H1 (cell line): ENCODE measurements at regions not wholly inside any gene's neighbourhood (a gene's known extent, or its start where the extent isn't known, plus 50 kb on each side); places are given as distances from the start of the nearest gene placed in this dataset.

Source experiments
- CTCF ChIA-PET: fragments of 300-600 bp; sonication (Branson Sonifier 250); formaldehyde crosslinking; loops from one replicate; lab custom pipeline; 2021; ENCODE audit not compliant: partially characterized antibody; lab: Charles Lee
- POLR2A ChIA-PET: fragments of 300-600 bp; sonication (Branson Sonifier 250); formaldehyde crosslinking; loops from one replicate; lab custom pipeline; 2021; ENCODE audit warnings: inconsistent platforms; ENCODE audit not compliant: partially characterized antibody; lab: Charles Lee
- DNase-seq, 2 experiments: peaks; one replicate each; pipeline versions ENCODE4 v3.0.0 to v3.0.0-alpha.2; 2010 to 2022; ENCODE audit warnings: low spot score in 2 of 2, low read depth in 1 of 2, mixed read lengths in 1 of 2
- FAIRE-seq: peaks from 2 replicates; lab custom pipeline; 2011; peaks lifted over from hg19 to GRCh38; lab: Jason Lieb, UNC
- H2AFZ ChIP-seq: 2 replicates; pipeline ENCODE4 v1.8.1; 2012; ENCODE audit warnings: low read length, inconsistent platforms
- H2AK5ac ChIP-seq: 2 replicates; pipeline ENCODE4 v1.6.1; 2013; ENCODE audit warnings: low read depth, low read length
- H2BK120ac ChIP-seq: replicated peaks from 2 replicates; pipeline ENCODE3; 2013; ENCODE audit warnings: low read depth, low read length, inconsistent platforms
- H2BK12ac ChIP-seq: 2 replicates; pipeline ENCODE4 v1.6.1; 2013; ENCODE audit warnings: low read depth, low read length
- H2BK15ac ChIP-seq: 2 replicates; pipeline ENCODE4 v1.6.1; 2013; ENCODE audit warnings: low read length
- H2BK20ac ChIP-seq: 2 replicates; pipeline ENCODE4 v1.6.1; 2013; ENCODE audit warnings: low read length
- H2BK5ac ChIP-seq: 2 replicates; pipeline ENCODE4 v1.6.1; 2013; ENCODE audit warnings: low read depth, low read length
- H3K14ac ChIP-seq: 2 replicates; pipeline ENCODE4 v1.6.1; 2013; ENCODE audit warnings: inconsistent platforms; ENCODE audit not compliant: insufficient read length
- H3K18ac ChIP-seq: 2 replicates; pipeline ENCODE4 v1.6.1; 2013; ENCODE audit warnings: low read length; ENCODE audit errors: extremely low read depth
- H3K23ac ChIP-seq: 2 replicates; pipeline ENCODE4 v1.6.1; 2013; ENCODE audit warnings: inconsistent platforms; ENCODE audit not compliant: insufficient read length
- H3K23me2 ChIP-seq: 2 replicates; pipeline ENCODE4 v1.6.1; 2013; ENCODE audit warnings: low read depth, low read length
- H3K27ac ChIP-seq: 2 replicates; pipeline ENCODE4 v1.6.1; 2011; ENCODE audit warnings: low read depth, low read length, inconsistent platforms
- H3K27me3 ChIP-seq, 4 experiments: replicated peaks in 1 of 4; 1 replicate in 1 of 4; 2 replicates in 3 of 4; pipeline versions ENCODE4 v1.6.1 to v1.8.1; 2011 to 2013; ENCODE audit warnings: low read length in 3 of 4, mild to moderate bottlenecking in 3 of 4, inconsistent platforms in 2 of 4, mixed read lengths in 2 of 4, moderate library complexity in 1 of 4; ENCODE audit not compliant: control insufficient read depth in 3 of 4, insufficient read depth in 3 of 4; ENCODE audit errors: extremely low read depth in 1 of 4
- H3K36me3 ChIP-seq, 4 experiments: 2 replicates each; pipeline versions ENCODE4 v1.6.1 to v1.8.1; 2011 to 2013; ENCODE audit warnings: mild to moderate bottlenecking in 4 of 4, low read length in 3 of 4, moderate library complexity in 2 of 4, control low read depth in 1 of 4, inconsistent platforms in 1 of 4; ENCODE audit not compliant: insufficient read depth in 4 of 4, control insufficient read depth in 2 of 4
- H3K4ac ChIP-seq: replicated peaks from 2 replicates; pipeline ENCODE3; 2013; ENCODE audit warnings: low read length, low read depth, mixed read lengths, inconsistent platforms; ENCODE audit not compliant: insufficient read length
- H3K4me1 ChIP-seq, 4 experiments: replicated peaks in 1 of 4; 1 replicate in 1 of 4; 2 replicates in 3 of 4; pipeline versions ENCODE4 v1.6.1 to v1.8.1; 2011 to 2013; ENCODE audit warnings: low read length in 3 of 4, inconsistent platforms in 2 of 4, mixed read lengths in 1 of 4; ENCODE audit not compliant: insufficient read depth in 4 of 4, control insufficient read depth in 3 of 4
- H3K4me2 ChIP-seq, 2 experiments: 2 replicates each; pipeline versions ENCODE4 v1.6.1 to v1.8.1; 2011 to 2013; ENCODE audit warnings: low read depth in 2 of 2, low read length in 2 of 2, control low read depth in 1 of 2, inconsistent platforms in 1 of 2, mild to moderate bottlenecking in 1 of 2; ENCODE audit not compliant: insufficient read depth in 1 of 2
- H3K4me3 ChIP-seq, 4 experiments: fragments of 200-600, 300-600 bp in 1 of 4; sonication (generic), shearing (Covaris generic), sonication (Bioruptor Twin) in 1 of 4; 2 replicates each; pipeline versions ENCODE4 v1.5.1 to v1.8.1; 2011 to 2016; ENCODE audit warnings: low read length in 4 of 4, low read depth in 3 of 4, control low read depth in 2 of 4, inconsistent platforms in 2 of 4, mild to moderate bottlenecking in 2 of 4, mixed read lengths in 1 of 4, moderate library complexity in 1 of 4; ENCODE audit not compliant: insufficient read depth in 2 of 4; ENCODE audit errors: extremely low read depth in 1 of 4
- H3K56ac ChIP-seq: replicated peaks from 2 replicates; pipeline ENCODE3; 2013; ENCODE audit warnings: low read depth, mild to moderate bottlenecking, mixed read lengths, low read length, inconsistent platforms; ENCODE audit not compliant: insufficient read length
- H3K79me1 ChIP-seq: 2 replicates; pipeline ENCODE4 v1.6.1; 2013; ENCODE audit warnings: low read depth, low read length, control low read depth
- H3K79me2 ChIP-seq, 2 experiments: 2 replicates each; pipeline versions ENCODE4 v1.6.1 to v1.8.1; 2012 to 2013; ENCODE audit warnings: low read length in 2 of 2, mild to moderate bottlenecking in 2 of 2, inconsistent platforms in 1 of 2; ENCODE audit not compliant: insufficient read depth in 2 of 2, control insufficient read depth in 1 of 2
- H3K9ac ChIP-seq, 4 experiments: replicated peaks in 1 of 4; 1 replicate in 1 of 4; 2 replicates in 3 of 4; pipeline versions ENCODE4 v1.6.1 to v1.8.1; 2011 to 2013; ENCODE audit warnings: low read depth in 3 of 4, low read length in 3 of 4, control low read depth in 2 of 4, mild to moderate bottlenecking in 2 of 4, moderate library complexity in 2 of 4, inconsistent platforms in 1 of 4; ENCODE audit errors: extremely low read depth in 1 of 4
- H3K9me3 ChIP-seq, 2 experiments: 2 replicates each; pipeline versions ENCODE4 v1.6.1 to v1.8.1; 2012 to 2013; ENCODE audit warnings: mild to moderate bottlenecking in 2 of 2, moderate library complexity in 2 of 2, control low read depth in 1 of 2, inconsistent platforms in 1 of 2, low read depth in 1 of 2, low read length in 1 of 2, mixed read lengths in 1 of 2; ENCODE audit not compliant: insufficient read depth in 2 of 2
- H4K20me1 ChIP-seq, 2 experiments: replicated peaks in 1 of 2; 2 replicates each; pipeline versions ENCODE3 to v1.8.1; 2011 to 2013; ENCODE audit warnings: inconsistent platforms in 2 of 2, low read length in 2 of 2, mild to moderate bottlenecking in 1 of 2; ENCODE audit not compliant: insufficient read depth in 2 of 2, control insufficient read depth in 1 of 2
- H4K5ac ChIP-seq: 2 replicates; pipeline ENCODE4 v1.6.1; 2013; ENCODE audit warnings: low read length, low read depth, mixed read lengths, inconsistent platforms; ENCODE audit not compliant: insufficient read length
- H4K8ac ChIP-seq: 2 replicates; pipeline ENCODE4 v1.8.0; 2013; ENCODE audit warnings: mild to moderate bottlenecking, moderate library complexity, low read length, inconsistent platforms; ENCODE audit not compliant: insufficient read depth; ENCODE audit errors: extremely low read depth
- H4K91ac ChIP-seq: replicated peaks from 2 replicates; pipeline ENCODE3; 2013; ENCODE audit warnings: low read length, mixed read lengths, inconsistent platforms; ENCODE audit not compliant: insufficient read length
- CEBPB ChIP-seq: IDR thresholded peaks from 2 replicates; pipeline ENCODE4 v1.6.1; 2012; ENCODE audit warnings: low read depth, low read length
- FOSL1 ChIP-seq: IDR thresholded peaks from 2 replicates; pipeline ENCODE4 v1.6.1; 2011; ENCODE audit warnings: mild to moderate bottlenecking, low read depth, low read length, moderate library complexity; ENCODE audit not compliant: insufficient read depth
- JUN ChIP-seq: IDR thresholded peaks from 2 replicates; pipeline ENCODE4 v1.6.1; 2011; ENCODE audit warnings: low read depth, mild to moderate bottlenecking, improper control_type of control experiment, low read length
- KDM1A ChIP-seq: fragments of 200-600, 300-600 bp; sonication (generic); IDR thresholded peaks from 2 replicates; pipeline ENCODE4 v1.7.1; 2016; ENCODE audit warnings: mild to moderate bottlenecking, low read length, borderline replicate concordance
- NANOG ChIP-seq: IDR thresholded peaks from 2 replicates; pipeline ENCODE4 v1.6.1; 2011; ENCODE audit warnings: low read length, low read depth, mild to moderate bottlenecking, inconsistent platforms; ENCODE audit not compliant: insufficient read depth, poor library complexity, severe bottlenecking
- NRF1 ChIP-seq: IDR thresholded peaks from 2 replicates; pipeline ENCODE4 v1.6.1; 2011; ENCODE audit warnings: mild to moderate bottlenecking, low read depth, low read length, improper control_type of control experiment
- POLR2A ChIP-seq, 2 experiments: IDR thresholded peaks; 1 replicate in 1 of 2; 2 replicates in 1 of 2; pipeline ENCODE4 v1.6.1; 2011; ENCODE audit warnings: low read depth in 2 of 2, low read length in 2 of 2, mild to moderate bottlenecking in 2 of 2; ENCODE audit errors: control extremely low read depth in 1 of 2
- RAD21 ChIP-seq, 2 experiments: IDR thresholded peaks in 1 of 2; conservative IDR thresholded peaks in 1 of 2; 2 replicates each; pipeline ENCODE4 v1.6.1; 2011; ENCODE audit warnings: low read depth in 2 of 2, low read length in 2 of 2, improper control_type of control experiment in 1 of 2, inconsistent platforms in 1 of 2, mild to moderate bottlenecking in 1 of 2, moderate library complexity in 1 of 2
- SIX5 ChIP-seq: IDR thresholded peaks from 2 replicates; pipeline ENCODE4 v1.6.1; 2011; ENCODE audit warnings: mild to moderate bottlenecking, low read depth, low read length
- YY1 ChIP-seq: IDR thresholded peaks from 2 replicates; pipeline ENCODE4 v1.6.1; 2011; ENCODE audit warnings: low read depth, mild to moderate bottlenecking, low read length
- WGBS, 2 experiments: shearing (Covaris generic) in 1 of 2; methylation state at CpG; one replicate each; pipeline versions ENCODE4 v1.1.6 to v1.1.7; 2013 to 2015; ENCODE audit warnings: low lambda C conversion rate in 2 of 2, mixed read lengths in 2 of 2, inconsistent platforms in 1 of 2, low coverage in 1 of 2, missing lambda C conversion rate in 1 of 2; ENCODE audit not compliant: insufficient replicate concordance in 2 of 2, insufficient coverage in 1 of 2, insufficient read length in 1 of 2; ENCODE audit errors: extremely low coverage in 1 of 2, missing lambda C conversion rate in 1 of 2; 5-methylcytosine and 5-hydroxymethylcytosine counted together
- TF ChIP-seq, protein P1 (sequence below): IDR thresholded peaks from 2 replicates; pipeline ENCODE4 v1.6.1; 2012; ENCODE audit warnings: low read length, inconsistent platforms
- TF ChIP-seq, protein P2 (sequence below): IDR thresholded peaks from 2 replicates; pipeline ENCODE4 v1.6.1; 2011; ENCODE audit warnings: low read depth, mild to moderate bottlenecking, low read length; ENCODE audit not compliant: insufficient read depth

DNA sequence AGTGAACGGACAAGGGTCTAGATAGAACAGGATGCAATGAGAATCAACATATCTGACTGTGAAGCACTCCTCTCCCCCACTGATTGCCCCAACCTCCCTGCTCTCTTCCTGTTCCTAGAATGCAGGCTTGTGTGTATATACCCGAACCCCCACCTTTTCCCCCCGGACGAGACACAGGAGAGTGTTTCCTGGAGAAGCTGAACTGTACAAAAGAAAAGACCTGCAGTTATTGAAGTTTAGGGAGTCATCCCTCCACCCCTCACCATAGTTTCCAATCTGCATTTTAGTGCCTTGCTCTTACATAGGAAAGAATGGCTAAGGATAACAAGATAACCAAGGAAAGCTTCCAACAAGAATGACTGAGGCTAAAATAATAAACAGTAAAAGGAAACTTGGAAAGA, 55.5 kb upstream of the PDE10A start:
- no peak overlapping the region for H3K4me3 ChIP-seq

More for the DNA sequence above, 55.5 kb upstream of the PDE10A start:
- H3K36me3 ChIP-seq = no peaks in the 10 kb centered on the region
- no peak overlapping the region for H4K5ac ChIP-seq
- H3K27me3 ChIP-seq = no peaks in the 10 kb centered on the region
- H3K79me2 ChIP-seq = no peaks in the 10 kb centered on the region
- no peak overlapping the region for H3K23ac ChIP-seq
- H4K20me1 ChIP-seq = no peaks in the 10 kb centered on the region
- no peak overlapping the region for H2BK15ac ChIP-seq
- no peak overlapping the region for H2BK20ac ChIP-seq
- no peak overlapping the region for H3K56ac ChIP-seq
- H2BK5ac ChIP-seq = no peak overlapping the region
- no peak overlapping the region for H2BK12ac ChIP-seq
- no peak overlapping the region for H4K8ac ChIP-seq
- no peak for TF ChIP-seq SIX5
- TF ChIP-seq NANOG = no peak
- TF ChIP-seq YY1 = no peak
- TF ChIP-seq, protein P1, sequence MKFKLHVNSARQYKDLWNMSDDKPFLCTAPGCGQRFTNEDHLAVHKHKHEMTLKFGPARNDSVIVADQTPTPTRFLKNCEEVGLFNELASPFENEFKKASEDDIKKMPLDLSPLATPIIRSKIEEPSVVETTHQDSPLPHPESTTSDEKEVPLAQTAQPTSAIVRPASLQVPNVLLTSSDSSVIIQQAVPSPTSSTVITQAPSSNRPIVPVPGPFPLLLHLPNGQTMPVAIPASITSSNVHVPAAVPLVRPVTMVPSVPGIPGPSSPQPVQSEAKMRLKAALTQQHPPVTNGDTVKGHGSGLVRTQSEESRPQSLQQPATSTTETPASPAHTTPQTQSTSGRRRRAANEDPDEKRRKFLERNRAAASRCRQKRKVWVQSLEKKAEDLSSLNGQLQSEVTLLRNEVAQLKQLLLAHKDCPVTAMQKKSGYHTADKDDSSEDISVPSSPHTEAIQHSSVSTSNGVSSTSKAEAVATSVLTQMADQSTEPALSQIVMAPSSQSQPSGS = no peak
- TF ChIP-seq JUN = no peak
- TF ChIP-seq FOSL1 = no peak
- TF ChIP-seq POLR2A (IDR thresholded peaks at IDR 0.05; ENCODE audit: control extremely low read depth in 1 of 2, low read depth in 2 of 2, low read length in 2 of 2) = no peak
- TF ChIP-seq KDM1A = no peak
- no peak for TF ChIP-seq RAD21 (IDR thresholded peaks at IDR 0.05 in 1 of 2, conservative IDR thresholded peaks at IDR 0.05 in 1 of 2; ENCODE audit: low read depth in 2 of 2, low read length in 2 of 2)
- TF ChIP-seq, protein P2, sequence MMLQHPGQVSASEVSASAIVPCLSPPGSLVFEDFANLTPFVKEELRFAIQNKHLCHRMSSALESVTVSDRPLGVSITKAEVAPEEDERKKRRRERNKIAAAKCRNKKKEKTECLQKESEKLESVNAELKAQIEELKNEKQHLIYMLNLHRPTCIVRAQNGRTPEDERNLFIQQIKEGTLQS = no peak
- TF ChIP-seq CEBPB = no peak
- TF ChIP-seq NRF1 = no peak
- H3K9me3 ChIP-seq = no peaks in the 10 kb centered on the region
- no peaks in the 10 kb centered on the region for H3K4me1 ChIP-seq
- no peak overlapping the region for H4K91ac ChIP-seq
- WGBS, 2 experiments = 82% methylated on average over 4 of the region's 4 CpGs; no CpG with 5 or more reads in 1 of the 2 experiments
- no peak overlapping the region for H3K9ac ChIP-seq
- no peak overlapping the region for H3K27ac ChIP-seq
- H2AK5ac ChIP-seq = no peak overlapping the region
- no peak overlapping the region for H2BK120ac ChIP-seq
- ChIA-PET POLR2A (no interaction called here), CTCF (interaction anchor here (1.1 to 1.4 kb wide), 4 partner anchors 21 to 278 kb away, joined by 3 to 5 read pairs (median 4); no protein-coding TSS in a partner anchor)
- H3K4ac ChIP-seq = no peak overlapping the region
- DNase-seq (no peak), FAIRE-seq (no peak)
- H3K4me2 ChIP-seq = no peak overlapping the region
- H2AFZ ChIP-seq = no peak overlapping the region
- no peaks in the 10 kb centered on the region for H3K23me2 ChIP-seq
- H3K79me1 ChIP-seq = no peaks in the 10 kb centered on the region
- H3K14ac ChIP-seq = no peak overlapping the region
- no peak overlapping the region for H3K18ac ChIP-seq
